Mesenchymal stem cell (in vitro differentiated cells and primary cell): ENCODE measurements at regions not wholly inside any gene's neighbourhood (a gene's known extent, or its start where the extent isn't known, plus 50 kb on each side); places are given as distances from the start of the nearest gene placed in this dataset.
A peak's percentile ranks its signal among the peaks of the same experiment; 100 is the strongest.

Experiments
- DNase-seq: peaks from one replicate; pipeline ENCODE4 v3.0.0-alpha.2; 2013
- H2AFZ ChIP-seq: one replicate; pipeline ENCODE4 v1.6.1; 2013; ENCODE audit warnings: low read depth, mild to moderate bottlenecking, control low read depth, inconsistent platforms, low read length, moderate library complexity
- H2AK5ac ChIP-seq: 2 replicates; pipeline ENCODE4 v1.6.1; 2013; ENCODE audit warnings: low read length, moderate library complexity, mild to moderate bottlenecking, inconsistent platforms; ENCODE audit not compliant: severe bottlenecking
- H2BK120ac ChIP-seq: one replicate; pipeline ENCODE4 v1.6.1; 2013; ENCODE audit warnings: low read depth, mild to moderate bottlenecking, inconsistent platforms, low read length, moderate library complexity
- H2BK12ac ChIP-seq, 2 experiments: one replicate each; pipeline ENCODE4 v1.6.1; 2013; ENCODE audit warnings: inconsistent platforms in 2 of 2, low read length in 2 of 2, mild to moderate bottlenecking in 2 of 2, moderate library complexity in 2 of 2, control low read depth in 1 of 2
- H2BK15ac ChIP-seq: one replicate; pipeline ENCODE4 v1.6.1; 2013; ENCODE audit warnings: mild to moderate bottlenecking, low read depth, inconsistent platforms; ENCODE audit not compliant: poor library complexity, severe bottlenecking
- H2BK5ac ChIP-seq: 2 replicates; pipeline ENCODE4 v1.6.1; 2013; ENCODE audit warnings: low read depth, mild to moderate bottlenecking, low read length, control low read depth, inconsistent platforms; ENCODE audit not compliant: poor library complexity, severe bottlenecking
- H3K14ac ChIP-seq, 2 experiments: one replicate each; pipeline ENCODE4 v1.6.1; 2013; ENCODE audit warnings: inconsistent platforms in 2 of 2, low read length in 2 of 2, control low read depth in 1 of 2, mild to moderate bottlenecking in 1 of 2, moderate library complexity in 1 of 2
- H3K18ac ChIP-seq, 2 experiments: one replicate each; pipeline ENCODE4 v1.6.1; 2013; ENCODE audit warnings: inconsistent platforms in 2 of 2, low read length in 2 of 2, control low read depth in 1 of 2, low read depth in 1 of 2, mild to moderate bottlenecking in 1 of 2
- H3K23ac ChIP-seq, 2 experiments: one replicate each; pipeline ENCODE4 v1.6.1; 2013; ENCODE audit warnings: inconsistent platforms in 2 of 2, low read length in 2 of 2, mild to moderate bottlenecking in 2 of 2, moderate library complexity in 2 of 2, control low read depth in 1 of 2
- H3K27ac ChIP-seq: 2 replicates; pipeline ENCODE4 v1.5.1; 2013; ENCODE audit warnings: mild to moderate bottlenecking, moderate library complexity, low read length, control low read depth, inconsistent platforms; ENCODE audit not compliant: poor library complexity, severe bottlenecking
- H3K27me3 ChIP-seq, 2 experiments: 2 replicates each; pipeline versions ENCODE4 v1.6.1 to v1.7.0; 2013; ENCODE audit warnings: low read length in 2 of 2, mild to moderate bottlenecking in 2 of 2, moderate library complexity in 2 of 2, control low read depth in 1 of 2, inconsistent platforms in 1 of 2; ENCODE audit not compliant: control insufficient read depth in 1 of 2, insufficient read depth in 1 of 2
- H3K36me3 ChIP-seq, 2 experiments: 2 replicates each; pipeline versions ENCODE4 v1.6.1 to v1.7.0; 2013; ENCODE audit warnings: low read length in 2 of 2, control low read depth in 1 of 2, inconsistent platforms in 1 of 2, low read depth in 1 of 2, mild to moderate bottlenecking in 1 of 2; ENCODE audit not compliant: insufficient read depth in 2 of 2, control insufficient read depth in 1 of 2
- H3K4ac ChIP-seq, 2 experiments: one replicate each; pipeline ENCODE4 v1.6.1; 2013; ENCODE audit warnings: inconsistent platforms in 2 of 2, low read length in 2 of 2, mild to moderate bottlenecking in 2 of 2, moderate library complexity in 2 of 2, control low read depth in 1 of 2, low read depth in 1 of 2
- H3K4me1 ChIP-seq: 2 replicates; pipeline ENCODE4 v1.6.1; 2013; ENCODE audit warnings: low read depth, low read length, control low read depth; ENCODE audit not compliant: control insufficient read depth, insufficient read depth
- H3K4me2 ChIP-seq: 2 replicates; pipeline ENCODE4 v1.6.1; 2013; ENCODE audit warnings: low read length, mild to moderate bottlenecking, inconsistent platforms; ENCODE audit not compliant: poor library complexity, severe bottlenecking
- H3K4me3 ChIP-seq, 2 experiments: 2 replicates each; pipeline versions ENCODE4 v1.5.1 to v1.7.0; 2013; ENCODE audit warnings: low read length in 2 of 2, mild to moderate bottlenecking in 2 of 2, control low read depth in 1 of 2, low read depth in 1 of 2; ENCODE audit not compliant: insufficient read depth in 1 of 2
- H3K79me1 ChIP-seq: replicated peaks from 2 replicates; pipeline ENCODE4 v1.6.1; 2013; ENCODE audit warnings: mild to moderate bottlenecking, control low read depth, low read length, inconsistent platforms; ENCODE audit not compliant: poor library complexity, severe bottlenecking
- H3K9ac ChIP-seq: 2 replicates; pipeline ENCODE4 v1.7.0; 2013; ENCODE audit warnings: mild to moderate bottlenecking, low read length, moderate library complexity
- H3K9me3 ChIP-seq: 2 replicates; pipeline ENCODE4 v1.7.0; 2013; ENCODE audit warnings: mild to moderate bottlenecking, low read length; ENCODE audit not compliant: control insufficient read depth
- H4K8ac ChIP-seq: one replicate; pipeline ENCODE4 v1.6.1; 2013; ENCODE audit warnings: inconsistent platforms, mild to moderate bottlenecking, low read length, moderate library complexity
- H4K91ac ChIP-seq: one replicate; pipeline ENCODE4 v1.6.1; 2013; ENCODE audit warnings: mild to moderate bottlenecking, low read length, inconsistent platforms
- WGBS: methylation state at CpG from one replicate; pipeline ENCODE4 v1.1.7; 2013; ENCODE audit warnings: mixed read lengths; 5-methylcytosine and 5-hydroxymethylcytosine counted together

DNA sequence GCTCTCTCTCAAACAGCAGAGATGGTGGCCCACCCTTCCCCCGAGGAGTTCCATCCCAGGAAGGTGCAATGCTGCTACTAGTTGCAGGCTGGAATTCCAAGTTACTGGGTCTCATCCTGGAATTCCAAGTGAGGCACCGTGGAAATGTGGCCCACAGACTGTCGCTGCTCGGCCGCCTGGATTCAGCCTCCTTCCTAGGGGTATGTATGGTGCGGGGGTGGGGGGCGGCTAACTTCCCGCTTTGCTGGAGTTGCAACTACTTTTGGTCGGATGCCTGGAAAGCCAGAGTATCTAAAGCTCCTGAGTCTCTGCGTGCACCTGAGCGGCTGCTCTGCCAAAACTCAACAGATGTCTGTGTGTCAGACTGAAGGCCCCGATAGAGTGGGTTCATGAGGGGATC lies 1146.2 kb downstream of the RPA4 start:
- H3K4me1 ChIP-seq, result no peaks in the 10 kb centered on the region
- no peak overlapping the region for H3K23ac ChIP-seq
- no peak overlapping the region for H2BK5ac ChIP-seq
- H3K79me1 ChIP-seq, result no peaks in the 10 kb centered on the region
- no peak overlapping the region for H3K27ac ChIP-seq
- no peak overlapping the region for H3K4me3 ChIP-seq
- no peaks in the 10 kb centered on the region for H3K27me3 ChIP-seq
- H3K36me3 ChIP-seq, result no peaks in the 10 kb centered on the region
- no peak for DNase-seq
- H3K9ac ChIP-seq, result no peak overlapping the region
- no peak overlapping the region for H3K14ac ChIP-seq
- WGBS, result 90% methylated on average over 12 of the region's 12 CpGs
- H2BK120ac ChIP-seq, result no peak overlapping the region
- peaks cover 18% of the 10 kb centered on the region for H3K9me3 ChIP-seq
- no peak overlapping the region for H2AK5ac ChIP-seq
- no peak overlapping the region for H3K4me2 ChIP-seq
- no peak overlapping the region for H2BK15ac ChIP-seq
- H2AFZ ChIP-seq, result no peak overlapping the region
- no peak overlapping the region for H3K4ac ChIP-seq
- H4K91ac ChIP-seq, result no peak overlapping the region
- no peak overlapping the region for H3K18ac ChIP-seq
- H2BK12ac ChIP-seq, result no peak overlapping the region
- no peak overlapping the region for H4K8ac ChIP-seq

DNA sequence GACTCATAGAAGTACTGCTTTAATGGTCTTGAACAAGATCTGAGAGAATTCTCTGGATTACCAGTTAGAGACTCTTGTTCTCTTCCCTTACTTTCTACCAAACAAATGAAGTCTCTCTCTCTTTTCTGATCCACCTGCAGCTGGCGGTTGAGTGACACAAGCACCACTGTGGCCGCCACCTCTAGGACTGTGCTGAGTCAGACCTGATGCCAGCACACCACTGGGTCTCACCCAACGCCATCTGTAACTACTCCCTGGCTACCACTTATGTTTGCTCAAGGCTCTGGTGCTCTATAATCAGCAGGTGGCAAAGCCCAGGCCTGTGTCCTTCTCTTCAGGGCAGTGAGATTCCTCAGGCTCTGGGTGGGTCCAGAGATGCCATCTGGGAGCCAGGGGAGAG lies 1173.5 kb downstream of the RPA4 start:
- 77% methylated on average over 3 of the region's 3 CpGs for WGBS

DNA sequence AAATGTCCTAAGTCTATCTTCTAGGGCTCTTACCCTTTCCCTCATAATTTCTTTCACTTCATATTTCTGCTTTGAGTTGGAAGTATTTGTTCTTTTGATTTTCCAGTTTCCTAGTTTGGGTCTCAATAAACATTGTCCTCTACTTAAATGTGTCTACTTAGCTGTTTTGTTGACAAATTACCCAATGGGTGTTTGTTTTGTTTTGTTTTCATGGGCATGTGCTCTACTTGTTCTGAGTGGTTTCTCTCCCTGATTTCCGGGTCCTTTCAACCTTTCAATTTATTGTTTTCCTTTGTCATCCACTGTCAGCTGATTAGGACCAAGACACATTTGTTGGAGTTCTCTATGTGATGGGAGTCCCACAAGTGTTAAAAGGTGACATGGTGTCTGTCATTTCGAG lies 1181.4 kb downstream of the RPA4 start:
- WGBS, result 55% methylated on average over 1 of the region's 2 CpGs
- no peaks in the 10 kb centered on the region for H3K9me3 ChIP-seq

More for the DNA sequence above, 1173.5 kb downstream of the RPA4 start:
- H3K4me1 ChIP-seq, result no peaks in the 10 kb centered on the region
- no peaks in the 10 kb centered on the region for H3K36me3 ChIP-seq
- no peaks in the 10 kb centered on the region for H3K79me1 ChIP-seq
- H2BK15ac ChIP-seq, result no peak overlapping the region
- H2BK12ac ChIP-seq, result no peak overlapping the region
- H3K4me2 ChIP-seq, result no peak overlapping the region
- H2AK5ac ChIP-seq, result no peak overlapping the region
- no peak overlapping the region for H3K18ac ChIP-seq
- H2BK5ac ChIP-seq, result no peak overlapping the region
- H3K9me3 ChIP-seq, result peaks cover 13% of the 10 kb centered on the region
- no peak overlapping the region for H2BK120ac ChIP-seq
- no peak for DNase-seq
- H3K4ac ChIP-seq, result no peak overlapping the region
- H2AFZ ChIP-seq, result no peak overlapping the region
- H3K27me3 ChIP-seq, result no peaks in the 10 kb centered on the region
- no peak overlapping the region for H3K4me3 ChIP-seq
- H4K8ac ChIP-seq, result no peak overlapping the region
- H3K27ac ChIP-seq, result no peak overlapping the region
- H3K23ac ChIP-seq, result no peak overlapping the region
- no peak overlapping the region for H3K14ac ChIP-seq
- no peak overlapping the region for H4K91ac ChIP-seq
- no peak overlapping the region for H3K9ac ChIP-seq

DNA sequence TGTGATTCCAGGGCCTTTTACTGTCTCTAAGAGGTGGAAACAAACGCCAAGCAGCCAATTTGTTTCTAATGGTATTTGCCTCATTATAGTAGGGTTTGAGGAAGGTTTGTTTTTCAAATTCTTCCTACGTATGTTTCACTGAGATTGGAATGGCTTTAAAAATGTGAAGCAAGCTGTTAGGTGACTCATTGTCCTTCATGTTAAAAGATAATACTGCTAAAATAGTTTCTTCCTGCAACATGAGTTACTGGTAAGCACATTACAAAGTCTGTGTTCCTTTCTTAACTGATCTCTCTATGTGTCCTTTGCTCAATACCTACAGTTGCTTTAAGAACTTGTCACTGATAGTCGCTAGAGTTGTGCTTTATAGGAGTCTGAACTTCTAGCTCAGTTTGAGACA lies 1183.9 kb downstream of the RPA4 start:
- Histone ChIP-seq H2BK15ac (no peak overlapping the region), H3K4ac (no peak overlapping the region), H2BK12ac (no peak overlapping the region), H3K79me1 (no peaks in the 10 kb centered on the region), H2BK5ac (no peak overlapping the region), H2BK120ac (no peak overlapping the region), H3K18ac (no peak overlapping the region), H3K27ac (no peak overlapping the region), H4K8ac (no peak overlapping the region), H3K4me1 (no peaks in the 10 kb centered on the region), H3K4me3 (no peak overlapping the region), H2AFZ (no peak overlapping the region), H3K23ac (no peak overlapping the region), H3K14ac (no peak overlapping the region), H2AK5ac (no peak overlapping the region), H3K36me3 (no peaks in the 10 kb centered on the region), H3K9ac (no peak overlapping the region), H3K4me2 (no peak overlapping the region), H4K91ac (no peak overlapping the region), H3K27me3 (no peaks in the 10 kb centered on the region), H3K9me3 (no peaks in the 10 kb centered on the region)
- DNase-seq, result peak; percentile 7
- WGBS, result 31% methylated on average over 2 of the region's 3 CpGs

More for the DNA sequence above, 1181.4 kb downstream of the RPA4 start:
- Histone ChIP-seq H2BK120ac (no peak overlapping the region), H3K79me1 (no peaks in the 10 kb centered on the region), H3K18ac (no peak overlapping the region), H3K4me1 (no peaks in the 10 kb centered on the region), H4K8ac (no peak overlapping the region), H2AFZ (no peak overlapping the region), H3K4ac (no peak overlapping the region), H4K91ac (no peak overlapping the region), H2AK5ac (no peak overlapping the region), H3K4me2 (no peak overlapping the region), H3K9ac (no peak overlapping the region), H3K4me3 (no peak overlapping the region), H3K23ac (no peak overlapping the region), H2BK5ac (no peak overlapping the region), H3K36me3 (no peaks in the 10 kb centered on the region), H2BK15ac (no peak overlapping the region), H2BK12ac (no peak overlapping the region), H3K14ac (no peak overlapping the region), H3K27me3 (no peaks in the 10 kb centered on the region), H3K27ac (no peak overlapping the region)
- no peak for DNase-seq
